Testis (tissue), 2 donors: ENCODE measurements at regions not wholly inside any gene's neighbourhood (a gene's known extent, or its start where the extent isn't known, plus 50 kb on each side); places are given as distances from the start of the nearest gene placed in this dataset.

Source experiments
- CTCF ChIP-seq, 3 experiments: fragments of 450-650 bp in 2 of 3; fragments of 200-600 bp in 1 of 3; sonication (generic) in 1 of 3; IDR thresholded peaks; one replicate each; pipeline ENCODE4 v1.5.1; 2016 to 2019; ENCODE audit warnings: antibody characterized with exemption in 3 of 3, mild to moderate bottlenecking in 2 of 3, moderate library complexity in 1 of 3
- POLR2A ChIP-seq: fragments of 450-650 bp; IDR thresholded peaks from one replicate; pipeline ENCODE4 v1.6.1; 2017; ENCODE audit warnings: antibody characterized with exemption, mild to moderate bottlenecking, moderate library complexity

GRCh38 chr4:138918169-138918869 is 97.3 kb upstream of the NOCT start:
- TF ChIP-seq CTCF (IDR thresholded peaks at IDR 0.05) = no peak
- TF ChIP-seq POLR2A = no peak
